HG02642 (cell line): ENCODE measurements at regions not wholly inside any gene's neighbourhood (a gene's known extent, or its start where the extent isn't known, plus 50 kb on each side); places are given as distances from the start of the nearest gene placed in this dataset.
"Not testable (repeated sequence)": the region's sequence is repeated elsewhere in the genome, so short reads cannot be mapped to it uniquely, and the experiment has no call there.

Source experiments
- ATAC-seq: cut with Tn5 transposase; IDR thresholded peaks from one replicate; pipeline ENCODE4 v1.9.1; 2021; ENCODE audit warnings: mild to moderate bottlenecking; ENCODE audit not compliant: unreplicated experiment, poor library complexity

DNA sequence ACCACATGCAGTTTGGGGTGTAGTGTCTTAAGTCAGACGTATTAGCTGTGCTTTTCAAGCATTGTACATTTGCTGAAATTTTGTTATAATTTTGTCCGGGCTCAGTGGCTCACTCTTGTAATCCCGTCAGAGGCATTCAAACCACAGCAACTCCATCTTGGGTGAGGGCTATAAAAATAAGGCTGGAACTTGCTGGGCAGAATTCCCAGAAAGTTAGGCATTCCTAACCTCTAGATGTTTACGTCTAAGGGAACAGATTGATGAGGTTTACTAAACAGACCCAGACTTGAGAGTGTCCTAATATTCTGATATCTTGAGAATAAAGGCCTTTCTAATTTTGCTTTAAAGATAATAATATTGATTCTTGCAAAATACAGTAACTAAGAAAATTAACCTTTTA, 957.8 kb downstream of the NXPH1 start:
- ATAC-seq: no peak

GRCh38 chr7:9391984-9392383, 958.6 kb downstream of the NXPH1 start:
- no peak for ATAC-seq

DNA sequence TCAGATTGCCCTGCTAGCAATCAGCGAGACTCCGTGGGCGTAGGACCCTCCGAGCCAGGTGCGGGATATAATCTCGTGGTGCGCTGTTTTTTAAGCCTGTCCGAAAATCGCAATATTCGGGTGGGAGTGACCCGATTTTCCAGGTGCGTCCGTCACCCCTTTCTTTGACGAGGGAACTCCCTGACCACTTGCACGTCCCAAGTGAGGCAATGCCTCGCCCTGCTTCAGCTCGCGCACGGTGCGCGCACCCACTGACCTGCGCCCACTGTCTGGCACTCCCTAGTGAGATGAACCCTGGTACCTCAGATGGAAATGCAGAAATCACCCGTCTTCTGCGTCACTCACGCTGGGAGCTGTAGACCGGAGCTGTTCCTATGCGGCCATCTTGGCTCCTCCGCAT, 971.0 kb downstream of the NXPH1 start:
- ATAC-seq: not testable (repeated sequence)

DNA sequence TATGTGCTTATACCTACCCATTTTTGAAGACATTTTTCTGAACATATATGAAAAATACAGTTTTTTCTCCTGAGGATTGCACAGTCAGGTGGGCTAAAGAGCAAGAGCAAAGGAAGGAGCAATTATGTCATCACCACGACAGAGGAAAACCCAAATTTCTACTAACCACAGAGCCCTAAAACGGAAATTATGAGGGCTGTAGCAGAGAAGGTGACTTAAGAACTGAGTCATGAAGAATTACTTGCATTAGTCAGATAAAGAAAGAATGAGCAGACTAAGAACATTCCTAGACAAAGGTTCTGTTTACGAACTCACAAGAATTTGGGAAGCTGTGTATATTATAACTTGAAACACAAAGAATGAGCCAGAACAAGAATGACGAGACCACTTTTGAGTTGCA, 974.4 kb downstream of the NXPH1 start:
- ATAC-seq: no peak

DNA sequence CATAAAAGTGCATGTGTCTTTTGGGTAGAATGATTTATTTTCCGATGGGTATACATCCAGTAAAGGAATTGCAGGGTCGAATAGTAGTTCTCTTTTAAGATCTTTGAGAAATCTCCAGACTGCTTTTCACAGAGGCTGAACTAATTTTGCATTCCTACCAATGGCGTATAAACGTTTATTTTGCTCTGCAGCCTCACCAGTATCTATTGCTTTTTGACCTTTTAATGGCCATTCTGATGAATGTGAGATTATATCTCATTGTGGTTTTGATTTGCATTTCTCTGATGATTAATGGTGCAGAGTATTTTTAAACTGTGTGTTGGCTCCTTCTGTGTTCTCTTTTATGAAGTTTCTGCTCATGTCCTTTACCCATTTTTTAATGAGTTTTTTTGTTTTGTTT, 1020.1 kb downstream of the NXPH1 start:
- ATAC-seq: no peak

DNA sequence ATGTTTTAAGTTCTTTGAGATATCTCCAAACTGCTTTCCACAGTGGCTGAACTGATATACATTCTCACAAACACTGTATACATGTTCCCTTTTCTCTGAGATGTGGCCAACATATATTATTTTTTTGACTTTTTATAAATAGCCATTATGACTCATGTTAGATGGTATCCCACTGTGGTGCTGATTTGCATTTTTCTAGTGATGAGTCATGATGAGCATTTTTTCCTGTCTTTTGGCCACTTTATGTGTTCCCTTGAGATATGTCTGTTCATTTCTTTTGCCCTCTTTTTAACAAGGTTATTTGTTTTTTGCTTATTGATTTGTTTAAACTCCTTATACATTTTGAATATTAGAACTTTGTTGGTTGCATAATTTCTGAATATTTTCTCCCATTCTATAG, 1055.1 kb downstream of the NXPH1 start:
- ATAC-seq: no peak

- no peak for ATAC-seq
Observed at GRCh38 chr7:9498303-9498702, 1064.9 kb downstream of the NXPH1 start.

GRCh38 chr7:9502269-9502668, 1068.9 kb downstream of the NXPH1 start:
- no peak for ATAC-seq

GRCh38 chr7:9504678-9505077, 1071.3 kb downstream of the NXPH1 start:
- no peak for ATAC-seq

- no peak for ATAC-seq
Observed at GRCh38 chr7:9505516-9505915, 1072.1 kb downstream of the NXPH1 start.

DNA sequence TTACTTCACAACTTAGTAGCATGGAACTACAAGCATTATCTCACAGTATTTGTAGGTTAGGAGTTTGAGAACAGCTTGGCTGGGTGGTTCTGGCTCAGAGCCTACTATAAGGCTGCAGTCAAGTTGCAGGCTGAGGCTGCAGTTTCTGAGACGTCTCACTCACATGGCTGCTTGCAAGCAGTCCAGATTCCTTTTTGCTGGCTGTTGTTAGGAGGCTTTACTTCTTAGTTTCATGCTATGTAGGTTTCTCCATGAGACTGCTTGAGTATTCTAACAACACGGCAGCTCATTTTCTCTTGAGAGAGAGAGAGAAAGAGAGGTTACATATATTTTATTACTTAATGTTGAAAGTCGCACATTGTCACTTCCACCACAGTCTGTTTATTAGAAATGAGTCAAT, 1073.9 kb downstream of the NXPH1 start:
- ATAC-seq: no peak

DNA sequence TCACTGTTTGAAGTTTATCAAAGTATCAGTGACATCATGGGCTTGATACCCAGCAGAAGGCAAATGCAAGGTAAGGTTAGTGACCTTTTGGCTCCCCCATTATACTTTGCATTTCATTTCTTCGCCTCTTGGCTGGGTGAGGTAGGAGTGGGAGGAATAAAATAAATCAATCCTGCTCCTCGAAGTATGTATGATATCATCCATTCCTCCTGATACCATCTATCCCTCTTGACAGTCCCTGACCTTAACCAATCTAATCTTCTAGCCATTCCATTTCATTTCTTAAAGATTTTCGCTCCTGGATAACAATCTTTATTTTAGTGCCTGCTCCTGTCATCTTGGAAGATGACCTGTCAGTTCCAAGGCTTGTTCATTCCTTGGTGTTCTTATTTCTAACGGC, 1083.3 kb downstream of the NXPH1 start:
- no peak for ATAC-seq

- ATAC-seq: no peak
Observed at GRCh38 chr7:9523579-9523978, 1090.2 kb downstream of the NXPH1 start.

DNA sequence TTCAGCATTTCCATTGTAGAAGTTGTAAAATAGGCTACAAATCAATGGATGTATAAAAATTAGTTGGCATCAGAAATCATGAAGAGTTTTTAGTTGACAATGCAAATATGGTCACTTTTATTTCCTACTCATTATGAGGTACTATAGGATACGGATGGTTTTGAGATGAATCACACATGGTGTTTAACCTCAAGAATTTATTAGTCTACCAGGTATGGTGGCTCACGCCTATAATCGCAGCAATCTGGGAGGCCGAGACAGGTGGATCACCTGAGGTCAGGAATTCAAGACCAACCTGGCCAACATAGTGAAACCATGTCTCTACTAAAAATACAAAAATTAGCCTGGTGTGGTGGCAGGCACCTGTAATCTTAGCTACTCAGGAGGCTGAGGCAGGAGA, 1119.0 kb downstream of the NXPH1 start:
- ATAC-seq: not testable (repeated sequence)

- no peak for ATAC-seq
Observed at GRCh38 chr7:9557853-9558252, 1124.4 kb downstream of the NXPH1 start.

- no peak for ATAC-seq
Observed at GRCh38 chr7:9575716-9576115, 1142.3 kb downstream of the NXPH1 start.

DNA sequence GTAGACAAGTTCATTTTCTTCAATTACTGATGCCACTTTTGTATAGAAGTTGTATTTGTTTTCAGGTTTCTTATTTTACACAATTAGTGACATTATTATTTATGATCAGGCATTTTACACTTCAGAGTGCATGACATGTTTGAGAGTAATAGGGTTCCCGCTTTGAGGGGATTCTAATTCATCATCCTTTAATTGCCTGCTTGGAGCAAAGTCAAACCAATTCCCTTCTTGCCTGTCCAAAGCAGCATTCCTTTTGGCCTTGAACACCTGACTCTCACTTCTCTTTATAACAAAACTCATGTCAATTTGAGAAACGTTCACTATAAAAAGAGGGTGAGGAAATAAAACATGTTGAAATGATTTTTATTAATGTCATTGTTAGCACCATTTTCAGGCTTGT, 1149.4 kb downstream of the NXPH1 start:
- no peak for ATAC-seq

DNA sequence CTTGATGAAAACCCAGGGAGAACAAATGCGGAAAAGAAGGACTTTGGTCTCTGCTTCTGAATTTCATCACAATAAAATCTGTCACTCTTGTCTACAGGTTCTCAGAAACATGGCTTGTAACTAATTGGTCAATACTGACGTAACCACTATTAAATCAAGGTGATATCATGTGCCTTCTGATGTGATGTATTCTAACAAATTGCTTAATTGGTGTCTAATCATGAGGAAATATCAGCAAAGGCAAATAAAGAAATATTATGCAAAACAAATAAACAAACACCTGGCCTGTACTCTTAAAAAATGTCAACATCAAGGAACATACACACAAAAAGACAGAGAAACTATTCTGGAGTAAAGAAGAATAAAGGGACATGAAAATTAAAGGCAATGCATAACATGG, 1165.0 kb downstream of the NXPH1 start:
- no peak for ATAC-seq

- ATAC-seq: no peak
Observed at GRCh38 chr7:9600974-9601373, 1167.6 kb downstream of the NXPH1 start.

- no peak for ATAC-seq
Observed at GRCh38 chr7:9603291-9603690, 1169.9 kb downstream of the NXPH1 start.

GRCh38 chr7:9608560-9608959, 1175.2 kb downstream of the NXPH1 start:
- ATAC-seq: no peak

GRCh38 chr7:9620899-9621298, 1187.5 kb downstream of the NXPH1 start:
- ATAC-seq: not testable (repeated sequence)

GRCh38 chr7:9621306-9621902, 1188.0 kb downstream of the NXPH1 start:
- ATAC-seq: not testable (repeated sequence)
